ENCODE measurements at regions not wholly inside any gene's neighbourhood (a gene's known extent, or its start where the extent isn't known, plus 50 kb on each side); places are given as distances from the start of the nearest gene placed in this dataset.

GRCh38 chr5:174426851-174427250, 297.5 kb upstream of the MSX2 start:
- FAIRE-seq: no peak
- DNase-seq (ENCODE audit: insufficient read length, low spot score): no peak
- TF ChIP-seq PAX5 (IDR thresholded peaks at IDR 0.05; ENCODE audit: insufficient read depth, low read length, severe bottlenecking) (no peak), POU2F2 (IDR thresholded peaks at IDR 0.05; ENCODE audit: low read depth, low read length) (no peak), POLR2A (IDR thresholded peaks at IDR 0.05; ENCODE audit: low read depth, low read length) (no peak), POLR2AphosphoS5 (IDR thresholded peaks at IDR 0.05; ENCODE audit: low read depth, low read length) (no peak), TAF1 (IDR thresholded peaks at IDR 0.05; ENCODE audit: low read depth, low read length) (no peak), SPI1 (IDR thresholded peaks at IDR 0.05; ENCODE audit: low read depth, low read length) (no peak)

DNA sequence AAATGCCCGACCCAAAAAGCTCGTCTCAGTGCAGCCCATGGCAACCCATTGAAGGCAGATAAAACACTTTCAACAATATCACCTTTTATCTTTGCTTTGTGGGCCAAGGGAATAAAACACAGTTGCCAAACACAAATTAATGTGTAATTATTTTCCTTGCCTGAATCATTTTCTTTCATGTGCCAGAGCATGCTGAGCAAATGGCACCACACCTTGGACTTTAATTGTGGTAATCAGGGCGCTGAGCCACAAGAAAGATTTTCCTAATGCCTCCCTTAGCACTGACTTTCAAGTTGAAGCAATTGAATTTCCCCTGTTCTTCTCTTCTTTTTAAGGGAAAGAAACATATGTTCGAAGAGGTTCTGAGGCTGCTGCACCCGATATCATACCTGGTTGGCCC, 297.1 kb upstream of the MSX2 start:
- TF ChIP-seq PAX5 (IDR thresholded peaks at IDR 0.05; ENCODE audit: insufficient read depth, low read length, severe bottlenecking) (no peak), SPI1 (IDR thresholded peaks at IDR 0.05; ENCODE audit: low read depth, low read length) (no peak), POU2F2 (IDR thresholded peaks at IDR 0.05; ENCODE audit: low read depth, low read length) (no peak), TAF1 (IDR thresholded peaks at IDR 0.05; ENCODE audit: low read depth, low read length) (no peak), POLR2AphosphoS5 (IDR thresholded peaks at IDR 0.05; ENCODE audit: low read depth, low read length) (no peak)
- FAIRE-seq (no peak), DNase-seq (ENCODE audit: insufficient read length, low spot score) (no peak)

DNA sequence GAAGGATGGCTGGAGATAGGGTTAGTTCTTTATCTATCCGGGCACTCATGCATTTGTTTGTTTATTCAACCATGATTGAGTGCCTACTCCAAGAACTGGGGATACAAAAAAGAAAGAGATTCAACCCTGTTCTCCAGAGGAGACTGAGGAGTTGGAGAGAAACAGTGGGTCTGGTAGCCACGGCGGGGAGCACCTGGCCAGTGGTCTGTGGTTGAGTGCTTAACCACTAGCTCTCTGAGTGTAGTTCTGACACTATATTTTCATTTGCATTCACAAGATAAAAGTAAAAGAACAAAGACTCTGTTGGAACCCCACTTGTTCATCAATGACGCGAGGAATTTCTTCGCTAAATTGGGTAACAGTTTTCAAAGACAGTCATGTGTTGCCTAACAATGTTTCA, 295.5 kb upstream of the MSX2 start:
- DNase-seq (ENCODE audit: insufficient read length, low spot score) (no peak), FAIRE-seq (no peak)
- TF ChIP-seq POLR2AphosphoS5 (IDR thresholded peaks at IDR 0.05; ENCODE audit: low read depth, low read length) (no peak), PAX5 (IDR thresholded peaks at IDR 0.05; ENCODE audit: insufficient read depth, low read length, severe bottlenecking) (no peak), POLR2A (IDR thresholded peaks at IDR 0.05; ENCODE audit: low read depth, low read length) (no peak), TAF1 (IDR thresholded peaks at IDR 0.05; ENCODE audit: low read depth, low read length) (no peak), SPI1 (IDR thresholded peaks at IDR 0.05; ENCODE audit: low read depth, low read length) (no peak)

- DNase-seq (ENCODE audit: insufficient read length, low spot score) (no peak), FAIRE-seq (no peak)
Measured at GRCh38 chr5:174430940-174431339, 293.4 kb upstream of the MSX2 start.

DNA sequence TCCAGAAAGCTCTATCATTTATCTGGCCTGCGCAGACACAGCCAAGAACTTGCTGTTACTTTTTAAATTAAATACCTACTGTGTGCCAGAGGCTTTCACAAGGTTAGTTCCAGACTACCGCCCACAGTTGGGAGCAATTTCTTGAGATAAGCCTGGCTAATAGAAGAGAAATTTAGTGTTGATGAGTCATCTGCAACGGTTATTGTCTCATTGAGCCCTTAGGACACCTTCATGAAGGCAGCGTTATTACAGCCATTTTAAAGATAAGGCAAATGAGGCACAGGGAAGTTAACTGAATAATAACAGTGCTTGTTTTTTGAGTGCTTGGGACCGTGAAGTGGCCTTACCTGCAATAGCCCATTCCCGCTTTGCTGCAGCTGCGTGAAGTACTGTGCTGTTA, 292.9 kb upstream of the MSX2 start:
- TF ChIP-seq SPI1 (IDR thresholded peaks at IDR 0.05; ENCODE audit: low read depth, low read length): no peak
- TF ChIP-seq TAF1 (IDR thresholded peaks at IDR 0.05; ENCODE audit: low read depth, low read length): no peak
- TF ChIP-seq POU2F2 (IDR thresholded peaks at IDR 0.05; ENCODE audit: low read depth, low read length): no peak
- no peak for TF ChIP-seq POLR2A (IDR thresholded peaks at IDR 0.05; ENCODE audit: low read depth, low read length)
- TF ChIP-seq POLR2AphosphoS5 (IDR thresholded peaks at IDR 0.05; ENCODE audit: low read depth, low read length): no peak
- TF ChIP-seq PAX5 (IDR thresholded peaks at IDR 0.05; ENCODE audit: insufficient read depth, low read length, severe bottlenecking): no peak
- DNase-seq (ENCODE audit: insufficient read length, low spot score) (no peak), FAIRE-seq (no peak)

More at GRCh38 chr5:174430940-174431339, 293.4 kb upstream of the MSX2 start:
- TF ChIP-seq TAF1 (IDR thresholded peaks at IDR 0.05; ENCODE audit: low read depth, low read length): no peak
- no peak for TF ChIP-seq POLR2A (IDR thresholded peaks at IDR 0.05; ENCODE audit: low read depth, low read length)
- no peak for TF ChIP-seq POU2F2 (IDR thresholded peaks at IDR 0.05; ENCODE audit: low read depth, low read length)
- no peak for TF ChIP-seq SPI1 (IDR thresholded peaks at IDR 0.05; ENCODE audit: low read depth, low read length)
- TF ChIP-seq POLR2AphosphoS5 (IDR thresholded peaks at IDR 0.05; ENCODE audit: low read depth, low read length): no peak
- no peak for TF ChIP-seq PAX5 (IDR thresholded peaks at IDR 0.05; ENCODE audit: insufficient read depth, low read length, severe bottlenecking)

- FAIRE-seq (no peak), DNase-seq (ENCODE audit: insufficient read length, low spot score) (no peak)
- TF ChIP-seq POU2F2 (IDR thresholded peaks at IDR 0.05; ENCODE audit: low read depth, low read length) (no peak), POLR2AphosphoS5 (IDR thresholded peaks at IDR 0.05; ENCODE audit: low read depth, low read length) (no peak), SPI1 (IDR thresholded peaks at IDR 0.05; ENCODE audit: low read depth, low read length) (no peak), PAX5 (IDR thresholded peaks at IDR 0.05; ENCODE audit: insufficient read depth, low read length, severe bottlenecking) (no peak), POLR2A (IDR thresholded peaks at IDR 0.05; ENCODE audit: low read depth, low read length) (no peak), TAF1 (IDR thresholded peaks at IDR 0.05; ENCODE audit: low read depth, low read length) (no peak)
Measured at GRCh38 chr5:174433098-174433497, 291.3 kb upstream of the MSX2 start.

DNA sequence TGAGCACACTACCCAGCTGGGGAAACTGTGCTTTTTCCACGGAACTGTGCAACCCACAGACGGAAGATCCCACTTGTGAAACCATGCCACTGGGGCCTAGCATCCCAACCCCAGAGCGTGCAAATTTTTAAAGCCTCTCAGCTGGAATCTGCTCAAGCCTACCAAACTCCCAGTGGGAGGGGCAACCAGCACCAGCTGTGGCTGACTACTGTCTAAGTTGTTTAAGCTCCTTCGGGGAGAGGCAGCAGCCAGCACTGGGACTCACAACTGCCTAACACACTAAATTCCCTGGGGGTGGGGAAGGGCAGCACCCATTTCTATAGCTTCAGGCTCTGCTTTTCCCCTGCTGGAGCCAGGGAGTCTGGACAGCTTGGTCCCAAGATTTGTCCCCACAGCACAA, 287.6 kb upstream of the MSX2 start:
- no peak for FAIRE-seq
- no peak for DNase-seq (ENCODE audit: insufficient read length, low spot score)
- no peak for TF ChIP-seq POLR2AphosphoS5 (IDR thresholded peaks at IDR 0.05; ENCODE audit: low read depth, low read length)
- TF ChIP-seq PAX5 (IDR thresholded peaks at IDR 0.05; ENCODE audit: insufficient read depth, low read length, severe bottlenecking): no peak
- no peak for TF ChIP-seq POLR2A (IDR thresholded peaks at IDR 0.05; ENCODE audit: low read depth, low read length)
- no peak for TF ChIP-seq POU2F2 (IDR thresholded peaks at IDR 0.05; ENCODE audit: low read depth, low read length)
- no peak for TF ChIP-seq TAF1 (IDR thresholded peaks at IDR 0.05; ENCODE audit: low read depth, low read length)

- no peak for TF ChIP-seq POU2F2 (IDR thresholded peaks at IDR 0.05; ENCODE audit: low read depth, low read length)
- TF ChIP-seq POLR2A (IDR thresholded peaks at IDR 0.05; ENCODE audit: low read depth, low read length): no peak
- TF ChIP-seq PAX5 (IDR thresholded peaks at IDR 0.05; ENCODE audit: insufficient read depth, low read length, severe bottlenecking): no peak
- TF ChIP-seq POLR2AphosphoS5 (IDR thresholded peaks at IDR 0.05; ENCODE audit: low read depth, low read length): no peak
- no peak for TF ChIP-seq TAF1 (IDR thresholded peaks at IDR 0.05; ENCODE audit: low read depth, low read length)
- no peak for TF ChIP-seq SPI1 (IDR thresholded peaks at IDR 0.05; ENCODE audit: low read depth, low read length)
- no peak for FAIRE-seq
- no peak for DNase-seq (ENCODE audit: insufficient read length, low spot score)
Measured at GRCh38 chr5:174444479-174445188, 279.7 kb upstream of the MSX2 start.

GRCh38 chr5:174446446-174446845, 277.9 kb upstream of the MSX2 start:
- FAIRE-seq (no peak), DNase-seq (ENCODE audit: insufficient read length, low spot score) (no peak)
- no peak for TF ChIP-seq TAF1 (IDR thresholded peaks at IDR 0.05; ENCODE audit: low read depth, low read length)
- TF ChIP-seq POLR2AphosphoS5 (IDR thresholded peaks at IDR 0.05; ENCODE audit: low read depth, low read length): no peak
- no peak for TF ChIP-seq POLR2A (IDR thresholded peaks at IDR 0.05; ENCODE audit: low read depth, low read length)
- no peak for TF ChIP-seq POU2F2 (IDR thresholded peaks at IDR 0.05; ENCODE audit: low read depth, low read length)
- TF ChIP-seq PAX5 (IDR thresholded peaks at IDR 0.05; ENCODE audit: insufficient read depth, low read length, severe bottlenecking): no peak
- TF ChIP-seq SPI1 (IDR thresholded peaks at IDR 0.05; ENCODE audit: low read depth, low read length): no peak

DNA sequence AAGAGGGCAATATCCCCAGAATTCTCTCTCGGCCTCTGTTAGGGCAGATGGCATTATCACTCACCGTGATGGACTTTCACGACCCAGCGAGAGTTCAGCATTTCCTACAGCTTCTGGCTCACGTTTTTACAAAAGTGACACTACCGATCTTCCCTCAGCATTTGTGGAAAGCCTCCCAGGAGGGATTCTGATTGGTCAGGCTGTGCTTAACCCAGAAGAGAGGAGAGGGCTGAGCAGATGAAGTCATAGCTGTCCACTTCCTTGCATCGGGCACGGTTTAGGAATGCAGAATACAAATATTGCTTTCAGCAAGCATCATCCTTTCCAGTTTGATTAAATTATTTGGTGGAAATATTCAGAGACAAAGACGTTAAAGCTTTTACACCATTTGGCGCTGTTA, 277.4 kb upstream of the MSX2 start:
- DNase-seq (ENCODE audit: insufficient read length, low spot score) (no peak), FAIRE-seq (no peak)
- TF ChIP-seq POLR2AphosphoS5 (IDR thresholded peaks at IDR 0.05; ENCODE audit: low read depth, low read length) (no peak), SPI1 (IDR thresholded peaks at IDR 0.05; ENCODE audit: low read depth, low read length) (no peak)

Measured in GM12891 (cell line).